Hepatocyte (in vitro differentiated cells): ENCODE measurements at regions not wholly inside any gene's neighbourhood (a gene's known extent, or its start where the extent isn't known, plus 50 kb on each side); places are given as distances from the start of the nearest gene placed in this dataset.
"Not testable (repeated sequence)": the region's sequence is repeated elsewhere in the genome, so short reads cannot be mapped to it uniquely, and the experiment has no call there.

Experiments
- DNase-seq: peaks from one replicate; pipeline ENCODE4 v3.0.0-alpha.2; 2016; ENCODE audit warnings: low spot score
- H2AFZ ChIP-seq: fragments of 200-600 bp; sonication (generic); 2 replicates; pipeline ENCODE4 v1.6.0; 2016; ENCODE audit warnings: antibody characterized with exemption, mild to moderate bottlenecking
- H3K27ac ChIP-seq: fragments of 200-600 bp; sonication (generic); 2 replicates; pipeline ENCODE4 v1.5.1; 2016; ENCODE audit warnings: mild to moderate bottlenecking
- H3K27me3 ChIP-seq: fragments of 200-600 bp; sonication (generic); 2 replicates; pipeline ENCODE4 v1.6.1; 2016
- H3K36me3 ChIP-seq: fragments of 200-600 bp; sonication (generic); replicated peaks from 2 replicates; pipeline ENCODE4 v1.5.1; 2016; ENCODE audit warnings: low read depth; ENCODE audit not compliant: insufficient read depth
- H3K4me1 ChIP-seq: fragments of 200-600 bp; sonication (generic); 2 replicates; pipeline ENCODE4 v1.5.1; 2016; ENCODE audit warnings: mild to moderate bottlenecking, moderate library complexity; ENCODE audit not compliant: insufficient read depth
- H3K4me2 ChIP-seq: fragments of 200-600 bp; sonication (generic); 2 replicates; pipeline ENCODE4 v1.6.0; 2016
- H3K4me3 ChIP-seq: fragments of 200-600 bp; sonication (generic); 2 replicates; pipeline ENCODE4 v1.5.1; 2016; ENCODE audit warnings: mild to moderate bottlenecking
- H3K79me2 ChIP-seq: fragments of 200-600 bp; sonication (generic); 2 replicates; pipeline ENCODE4 v1.6.0; 2017; ENCODE audit warnings: mild to moderate bottlenecking
- H3K9me2 ChIP-seq: fragments of 200-600 bp; sonication (generic); replicated peaks from 2 replicates; pipeline ENCODE4 v1.6.0; 2017; ENCODE audit warnings: mild to moderate bottlenecking; ENCODE audit not compliant: insufficient read depth
- H3K9me3 ChIP-seq: fragments of 200-600 bp; sonication (generic); 2 replicates; pipeline ENCODE4 v1.5.1; 2016; ENCODE audit warnings: low read depth, mild to moderate bottlenecking
- H4K20me1 ChIP-seq: fragments of 200-600 bp; sonication (generic); 2 replicates; pipeline ENCODE4 v1.6.0; 2016; ENCODE audit warnings: mild to moderate bottlenecking; ENCODE audit not compliant: insufficient read depth, poor library complexity, severe bottlenecking
- EZH2 ChIP-seq: fragments of 200-600 bp; sonication (generic); IDR thresholded peaks from 2 replicates; pipeline ENCODE4 v1.6.1; 2016; ENCODE audit warnings: antibody characterized with exemption, mild to moderate bottlenecking, borderline replicate concordance
- EZH2phosphoT487 ChIP-seq: fragments of 200-600 bp; sonication (generic); IDR thresholded peaks from one replicate; pipeline ENCODE4 v1.6.1; 2018; ENCODE audit warnings: antibody characterized with exemption, mild to moderate bottlenecking, low read depth, moderate library complexity; ENCODE audit not compliant: unreplicated experiment, severe bottlenecking
- WGBS: methylation state at CpG from one replicate; pipeline ENCODE4 v1.1.6; 2016; ENCODE audit warnings: low lambda C conversion rate; ENCODE audit errors: missing lambda C conversion rate; 5-methylcytosine and 5-hydroxymethylcytosine counted together
- TF ChIP-seq, protein P1 (sequence below): fragments of 200-600 bp; sonication (generic); IDR thresholded peaks from 2 replicates; pipeline ENCODE4 v1.5.1; 2016; ENCODE audit warnings: antibody characterized with exemption, mild to moderate bottlenecking; ENCODE audit not compliant: poor library complexity

DNA sequence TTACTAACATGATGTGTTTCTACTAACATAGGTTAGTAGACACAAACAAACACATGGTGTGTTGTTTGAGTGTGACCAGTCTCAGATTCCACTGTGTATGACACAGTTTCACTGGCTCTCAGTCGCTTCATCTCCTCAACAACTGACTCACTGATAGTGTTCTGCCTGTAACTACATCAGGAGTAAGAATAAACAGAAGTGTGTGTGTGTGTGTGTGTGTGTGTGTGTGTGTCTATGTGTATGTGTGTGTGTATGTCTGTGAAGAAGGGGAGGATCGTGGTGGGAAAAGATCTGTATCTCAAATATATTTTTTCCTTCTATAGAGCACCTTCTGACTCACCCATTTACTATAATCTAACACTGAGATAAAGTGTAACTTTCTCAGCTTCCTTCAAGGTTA is 391.0 kb downstream of the PTPRC start:
- H3K4me2 ChIP-seq: no peak overlapping the region
- no peaks in the 10 kb centered on the region for H4K20me1 ChIP-seq
- no peak overlapping the region for H3K4me3 ChIP-seq
- H3K4me1 ChIP-seq: no peaks in the 10 kb centered on the region
- no peaks in the 10 kb centered on the region for H3K9me2 ChIP-seq
- no peak for DNase-seq
- H3K27me3 ChIP-seq: no peaks in the 10 kb centered on the region
- no peak overlapping the region for H2AFZ ChIP-seq
- 82% methylated on average over 2 of the region's 2 CpGs for WGBS
- TF ChIP-seq, protein P1, sequence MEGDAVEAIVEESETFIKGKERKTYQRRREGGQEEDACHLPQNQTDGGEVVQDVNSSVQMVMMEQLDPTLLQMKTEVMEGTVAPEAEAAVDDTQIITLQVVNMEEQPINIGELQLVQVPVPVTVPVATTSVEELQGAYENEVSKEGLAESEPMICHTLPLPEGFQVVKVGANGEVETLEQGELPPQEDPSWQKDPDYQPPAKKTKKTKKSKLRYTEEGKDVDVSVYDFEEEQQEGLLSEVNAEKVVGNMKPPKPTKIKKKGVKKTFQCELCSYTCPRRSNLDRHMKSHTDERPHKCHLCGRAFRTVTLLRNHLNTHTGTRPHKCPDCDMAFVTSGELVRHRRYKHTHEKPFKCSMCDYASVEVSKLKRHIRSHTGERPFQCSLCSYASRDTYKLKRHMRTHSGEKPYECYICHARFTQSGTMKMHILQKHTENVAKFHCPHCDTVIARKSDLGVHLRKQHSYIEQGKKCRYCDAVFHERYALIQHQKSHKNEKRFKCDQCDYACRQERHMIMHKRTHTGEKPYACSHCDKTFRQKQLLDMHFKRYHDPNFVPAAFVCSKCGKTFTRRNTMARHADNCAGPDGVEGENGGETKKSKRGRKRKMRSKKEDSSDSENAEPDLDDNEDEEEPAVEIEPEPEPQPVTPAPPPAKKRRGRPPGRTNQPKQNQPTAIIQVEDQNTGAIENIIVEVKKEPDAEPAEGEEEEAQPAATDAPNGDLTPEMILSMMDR: no peak
- TF ChIP-seq EZH2: no peak
- no peak for TF ChIP-seq EZH2phosphoT487
- no peak overlapping the region for H3K27ac ChIP-seq
- H3K9me3 ChIP-seq: no peaks in the 10 kb centered on the region
- H3K36me3 ChIP-seq: no peaks in the 10 kb centered on the region
- H3K79me2 ChIP-seq: no peaks in the 10 kb centered on the region

DNA sequence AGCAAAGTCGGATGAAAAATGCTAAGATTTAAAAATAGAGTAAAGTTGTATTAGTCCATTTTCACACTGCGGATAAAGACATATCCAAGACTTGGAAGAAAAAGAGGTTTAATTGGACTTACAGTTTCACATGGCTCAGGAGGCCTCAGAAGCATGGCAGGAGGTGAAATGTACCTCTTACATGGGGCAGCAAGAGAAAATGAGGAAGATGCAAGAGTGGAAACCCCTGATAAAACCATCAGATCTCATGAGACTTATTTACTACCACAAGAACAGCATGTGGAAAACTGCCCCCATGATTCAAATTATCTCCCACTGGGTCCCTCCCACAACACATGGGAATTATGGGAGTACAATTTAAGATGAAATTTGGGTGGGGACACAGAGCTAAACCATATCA is 391.7 kb downstream of the PTPRC start:
- WGBS: 95% methylated on average over 2 of the region's 2 CpGs

DNA sequence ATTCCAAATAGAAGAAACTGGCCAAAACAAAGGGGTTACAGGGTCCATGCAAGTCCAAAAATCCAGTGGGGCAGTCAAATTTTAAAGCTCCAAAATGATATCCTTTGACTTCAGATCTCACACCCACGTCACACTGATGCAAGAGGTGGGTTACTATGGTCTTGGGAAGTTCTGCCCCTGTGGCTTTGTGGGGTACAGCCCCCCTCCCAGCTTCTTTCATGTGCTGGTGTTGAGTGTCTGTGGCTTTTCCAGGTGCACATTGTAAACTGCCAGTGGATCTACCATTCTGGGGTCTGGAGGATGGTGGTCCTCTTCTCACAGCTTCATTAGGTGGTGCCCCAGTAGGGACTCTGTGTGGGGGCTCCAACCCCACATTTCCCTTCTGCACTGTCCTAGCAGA is 392.3 kb downstream of the PTPRC start:
- H3K27me3 ChIP-seq, H3K27ac ChIP-seq, H2AFZ ChIP-seq, H3K79me2 ChIP-seq, H3K4me1 ChIP-seq, H3K9me3 ChIP-seq, DNase-seq, H4K20me1 ChIP-seq, H3K4me2 ChIP-seq, H3K9me2 ChIP-seq, H3K4me3 ChIP-seq, H3K36me3 ChIP-seq: not testable (repeated sequence)
- WGBS: 63% methylated on average over 1 of the region's 1 CpG

More for the DNA sequence above, 391.7 kb downstream of the PTPRC start:
- not testable (repeated sequence) for H3K79me2 ChIP-seq, DNase-seq, H3K9me2 ChIP-seq, H3K36me3 ChIP-seq, H3K4me1 ChIP-seq, H3K4me2 ChIP-seq, H2AFZ ChIP-seq, H3K9me3 ChIP-seq, H3K27ac ChIP-seq, H3K27me3 ChIP-seq, H3K4me3 ChIP-seq, H4K20me1 ChIP-seq

DNA sequence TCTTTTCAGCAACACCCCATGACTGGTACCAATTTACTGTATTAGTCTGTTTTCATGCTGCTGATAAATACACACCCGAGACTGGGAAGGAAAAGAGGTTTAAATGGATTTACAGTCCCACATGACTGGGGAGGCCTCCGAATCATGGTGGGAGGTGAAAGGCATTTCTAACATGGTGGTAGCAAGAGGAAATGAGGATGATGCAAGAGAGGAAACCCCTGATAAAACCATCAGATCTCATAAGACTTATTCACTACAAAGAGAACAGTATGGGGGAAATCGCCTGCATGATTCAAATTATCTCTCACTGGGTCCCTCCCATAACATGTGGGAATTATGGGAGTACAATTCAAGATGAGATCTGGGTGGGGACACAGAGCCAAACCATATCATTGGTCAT is 393.6 kb downstream of the PTPRC start:
- not testable (repeated sequence) for H4K20me1 ChIP-seq, H3K9me3 ChIP-seq, H3K4me1 ChIP-seq, H3K36me3 ChIP-seq, H3K9me2 ChIP-seq, DNase-seq, H3K79me2 ChIP-seq, H3K4me3 ChIP-seq, H2AFZ ChIP-seq, H3K27me3 ChIP-seq, H3K4me2 ChIP-seq, H3K27ac ChIP-seq
- 94% methylated on average over 3 of the region's 3 CpGs for WGBS

DNA sequence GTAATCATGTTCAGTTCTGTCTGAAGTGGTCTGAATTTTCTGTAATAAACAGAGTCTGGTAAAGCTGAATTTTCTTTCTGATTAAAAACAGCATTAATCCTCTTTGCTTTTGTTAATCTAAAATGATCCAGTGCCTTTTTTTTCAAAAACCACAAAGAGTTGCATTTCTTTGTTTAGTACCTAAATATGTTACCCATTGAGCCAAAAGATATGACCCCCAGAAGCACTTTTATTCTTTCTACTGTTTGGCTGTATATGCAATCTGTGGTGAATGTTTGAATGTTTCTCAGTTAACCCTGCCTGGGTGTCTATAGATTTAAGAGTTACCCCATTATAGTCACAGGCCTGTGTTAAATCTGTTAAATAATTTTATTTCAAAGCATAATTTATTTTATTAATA is 394.8 kb downstream of the PTPRC start:
- no peak for DNase-seq
- no peaks in the 10 kb centered on the region for H4K20me1 ChIP-seq
- no peak overlapping the region for H2AFZ ChIP-seq
- H3K4me1 ChIP-seq: no peaks in the 10 kb centered on the region
- no peaks in the 10 kb centered on the region for H3K9me3 ChIP-seq
- no peak overlapping the region for H3K4me2 ChIP-seq
- H3K79me2 ChIP-seq: no peaks in the 10 kb centered on the region
- TF ChIP-seq EZH2 (no peak), EZH2phosphoT487 (no peak)
- TF ChIP-seq, protein P1: no peak
- no peaks in the 10 kb centered on the region for H3K27me3 ChIP-seq
- no peaks in the 10 kb centered on the region for H3K36me3 ChIP-seq
- H3K4me3 ChIP-seq: no peak overlapping the region
- H3K27ac ChIP-seq: no peak overlapping the region
- H3K9me2 ChIP-seq: no peaks in the 10 kb centered on the region
